Activated CD4-positive, CD25-positive, alpha-beta regulatory T cell (primary cell): ENCODE measurements at regions not wholly inside any gene's neighbourhood (a gene's known extent, or its start where the extent isn't known, plus 50 kb on each side); places are given as distances from the start of the nearest gene placed in this dataset.

Experiments used
- DNase-seq, 4 experiments: peaks; one replicate each; lab custom pipeline; 2025; lab: John Stamatoyannopoulos, UW

- DNase-seq = no peak
Measured at GRCh38 chr12:90149453-90149852, 440.8 kb upstream of the ATP2B1 start.

GRCh38 chr12:90129366-90130030 lies 420.9 kb upstream of the ATP2B1 start:
- no peak for DNase-seq

GRCh38 chr12:90128526-90128925 lies 419.9 kb upstream of the ATP2B1 start:
- no peak for DNase-seq

- DNase-seq = no peak
Measured at GRCh38 chr12:90126125-90126524, 417.5 kb upstream of the ATP2B1 start.

GRCh38 chr12:90124914-90125313 lies 416.3 kb upstream of the ATP2B1 start:
- no peak for DNase-seq

- DNase-seq = no peak
Measured at GRCh38 chr12:90124289-90124688, 415.7 kb upstream of the ATP2B1 start.

- DNase-seq = no peak
Measured at GRCh38 chr12:90122681-90123080, 414.0 kb upstream of the ATP2B1 start.

GRCh38 chr12:90120627-90121026 lies 412.0 kb upstream of the ATP2B1 start:
- DNase-seq = no peak

GRCh38 chr12:90112666-90113065 lies 404.0 kb upstream of the ATP2B1 start:
- DNase-seq = no peak

GRCh38 chr12:90111791-90112580 lies 403.3 kb upstream of the ATP2B1 start:
- DNase-seq = no peak

GRCh38 chr12:90106568-90106967 lies 397.9 kb upstream of the ATP2B1 start:
- no peak for DNase-seq

- DNase-seq = no peak
Measured at GRCh38 chr12:90102957-90103652, 394.5 kb upstream of the ATP2B1 start.

GRCh38 chr12:90100579-90100978 lies 391.9 kb upstream of the ATP2B1 start:
- no peak for DNase-seq

- no peak for DNase-seq
Measured at GRCh38 chr12:90099288-90099687, 390.6 kb upstream of the ATP2B1 start.

GRCh38 chr12:90098132-90098779 lies 389.6 kb upstream of the ATP2B1 start:
- DNase-seq = no peak

GRCh38 chr12:90091809-90092208 lies 383.2 kb upstream of the ATP2B1 start:
- DNase-seq = no peak

- no peak for DNase-seq
Measured at GRCh38 chr12:90090929-90091651, 382.5 kb upstream of the ATP2B1 start.

- no peak for DNase-seq
Measured at GRCh38 chr12:90086281-90086680, 377.6 kb upstream of the ATP2B1 start.

GRCh38 chr12:90085494-90086274 lies 377.0 kb upstream of the ATP2B1 start:
- no peak for DNase-seq

- DNase-seq = no peak
Measured at GRCh38 chr12:90084018-90084417, 375.4 kb upstream of the ATP2B1 start.

GRCh38 chr12:90080616-90081015 lies 372.0 kb upstream of the ATP2B1 start:
- DNase-seq = no peak
